ENCODE measurements at regions not wholly inside any gene's neighbourhood (a gene's known extent, or its start where the extent isn't known, plus 50 kb on each side); places are given as distances from the start of the nearest gene placed in this dataset.
A peak's percentile ranks its signal among the peaks of the same experiment; 100 is the strongest.

- Histone ChIP-seq H3K36me3 (ENCODE audit: low read depth, low read length) (no peaks in the 10 kb centered on the region), H3F3A (ENCODE audit: low read length, unreplicated experiment) (no peaks in the 10 kb centered on the region), H3K27ac (ENCODE audit: low read length) (no peak overlapping the region), H3K4me3 (ENCODE audit: low read length) (no peak overlapping the region), H3K4me2 (ENCODE audit: low read length) (no peak overlapping the region), H2AFZ (ENCODE audit: low read length) (no peak overlapping the region), H3K27me3 (ENCODE audit: low read length) (peaks cover 45% of the 10 kb centered on the region), H3K4me1 (ENCODE audit: insufficient read depth, low read length) (no peaks in the 10 kb centered on the region), H3K9me3 (ENCODE audit: low read length) (no peaks in the 10 kb centered on the region), H3K9me2 (replicated peaks; ENCODE audit: low read length) (no peaks in the 10 kb centered on the region), H3K79me2 (ENCODE audit: low read length) (no peaks in the 10 kb centered on the region), H3K9ac (ENCODE audit: low read length) (no peak overlapping the region), H4K20me1 (ENCODE audit: low read length) (no peaks in the 10 kb centered on the region)
- POLR2A ChIA-PET (ENCODE audit: unreplicated experiment) = no interaction called here
- intact Hi-C loops (cut with micrococcal nuclease) = no loop called here
- TF ChIP-seq EZH2phosphoT487 (IDR thresholded peaks at IDR 0.05; ENCODE audit: borderline replicate concordance, low read length) (no peak), EZH2 (IDR thresholded peaks at IDR 0.05; ENCODE audit: low read length, unreplicated experiment) (no peak)
- TF ChIP-seq, protein P1, sequence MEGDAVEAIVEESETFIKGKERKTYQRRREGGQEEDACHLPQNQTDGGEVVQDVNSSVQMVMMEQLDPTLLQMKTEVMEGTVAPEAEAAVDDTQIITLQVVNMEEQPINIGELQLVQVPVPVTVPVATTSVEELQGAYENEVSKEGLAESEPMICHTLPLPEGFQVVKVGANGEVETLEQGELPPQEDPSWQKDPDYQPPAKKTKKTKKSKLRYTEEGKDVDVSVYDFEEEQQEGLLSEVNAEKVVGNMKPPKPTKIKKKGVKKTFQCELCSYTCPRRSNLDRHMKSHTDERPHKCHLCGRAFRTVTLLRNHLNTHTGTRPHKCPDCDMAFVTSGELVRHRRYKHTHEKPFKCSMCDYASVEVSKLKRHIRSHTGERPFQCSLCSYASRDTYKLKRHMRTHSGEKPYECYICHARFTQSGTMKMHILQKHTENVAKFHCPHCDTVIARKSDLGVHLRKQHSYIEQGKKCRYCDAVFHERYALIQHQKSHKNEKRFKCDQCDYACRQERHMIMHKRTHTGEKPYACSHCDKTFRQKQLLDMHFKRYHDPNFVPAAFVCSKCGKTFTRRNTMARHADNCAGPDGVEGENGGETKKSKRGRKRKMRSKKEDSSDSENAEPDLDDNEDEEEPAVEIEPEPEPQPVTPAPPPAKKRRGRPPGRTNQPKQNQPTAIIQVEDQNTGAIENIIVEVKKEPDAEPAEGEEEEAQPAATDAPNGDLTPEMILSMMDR (conservative IDR thresholded peaks at IDR 0.05; ENCODE audit: low read depth, low read length) = no peak
- CTCF ChIA-PET = interaction anchor here (0.7 kb wide), 1 partner anchor 14 kb away, joined by 9 read pairs; no protein-coding TSS in a partner anchor
- DNase-seq = no peak
- no TSS peak for BruUV-seq (replicated peaks)
- ATAC-seq = no peak
Measured at GRCh38 chr20:9918348-9918747, 79.5 kb upstream of the PAK5 start.

DNA sequence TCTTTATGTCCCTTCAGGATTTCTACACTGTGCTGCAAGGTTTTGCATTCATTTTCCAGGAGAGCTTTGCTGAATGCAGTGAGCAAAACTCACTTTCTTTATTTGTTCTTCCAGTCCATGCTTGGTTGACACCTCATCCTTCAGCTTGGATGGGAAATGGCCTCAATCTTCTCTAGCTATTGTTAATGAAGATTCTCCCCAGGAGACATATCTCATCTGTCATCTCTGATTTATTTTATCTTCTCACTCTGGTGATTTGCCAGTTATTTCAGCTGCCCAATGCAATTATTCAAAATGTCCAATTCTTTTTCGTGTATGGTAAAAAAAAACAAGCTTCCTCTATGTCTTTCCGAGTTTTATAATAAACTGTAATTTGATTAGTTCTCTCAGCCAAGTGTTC, 77.9 kb upstream of the PAK5 start:
- H3K9me2 ChIP-seq (replicated peaks; ENCODE audit: low read length) = no peaks in the 10 kb centered on the region
- no peak overlapping the region for H3K9ac ChIP-seq (ENCODE audit: low read length)
- TF ChIP-seq, protein P1 (conservative IDR thresholded peaks at IDR 0.05; ENCODE audit: low read depth, low read length) = no peak
- no peak for TF ChIP-seq EZH2phosphoT487 (IDR thresholded peaks at IDR 0.05; ENCODE audit: borderline replicate concordance, low read length)
- no peak for TF ChIP-seq EZH2 (IDR thresholded peaks at IDR 0.05; ENCODE audit: low read length, unreplicated experiment)
- POLR2A ChIA-PET (ENCODE audit: unreplicated experiment) = no interaction called here
- peaks cover 50% of the 10 kb centered on the region for H3K27me3 ChIP-seq (ENCODE audit: low read length)
- H3K4me3 ChIP-seq (ENCODE audit: low read length) = no peak overlapping the region
- no peak overlapping the region for H3K4me2 ChIP-seq (ENCODE audit: low read length)
- no peaks in the 10 kb centered on the region for H3K36me3 ChIP-seq (ENCODE audit: low read depth, low read length)
- no peak overlapping the region for H2AFZ ChIP-seq (ENCODE audit: low read length)
- CTCF ChIA-PET = interaction anchor here (0.7 kb wide), 1 partner anchor 55 kb away, joined by 4 read pairs; no protein-coding TSS in a partner anchor
- H3F3A ChIP-seq (ENCODE audit: low read length, unreplicated experiment) = no peaks in the 10 kb centered on the region
- H3K4me1 ChIP-seq (ENCODE audit: insufficient read depth, low read length) = no peaks in the 10 kb centered on the region
- H4K20me1 ChIP-seq (ENCODE audit: low read length) = no peaks in the 10 kb centered on the region
- no peaks in the 10 kb centered on the region for H3K79me2 ChIP-seq (ENCODE audit: low read length)
- BruUV-seq (replicated peaks) = no TSS peak
- DNase-seq = no peak
- intact Hi-C loops (cut with micrococcal nuclease) = no loop called here
- H3K9me3 ChIP-seq (ENCODE audit: low read length) = no peaks in the 10 kb centered on the region
- no peak overlapping the region for H3K27ac ChIP-seq (ENCODE audit: low read length)
- no peak for ATAC-seq

GRCh38 chr20:9912858-9913434, 74.1 kb upstream of the PAK5 start:
- H3K4me1 ChIP-seq (ENCODE audit: insufficient read depth, low read length) = no peaks in the 10 kb centered on the region
- no peak overlapping the region for H3K4me3 ChIP-seq (ENCODE audit: low read length)
- TF ChIP-seq EZH2phosphoT487 (IDR thresholded peaks at IDR 0.05; ENCODE audit: borderline replicate concordance, low read length) = no peak
- TF ChIP-seq, protein P1 (conservative IDR thresholded peaks at IDR 0.05; ENCODE audit: low read depth, low read length) = peak; percentile 94
- no peak overlapping the region for H3K27ac ChIP-seq (ENCODE audit: low read length)
- H3K9me2 ChIP-seq (replicated peaks; ENCODE audit: low read length) = no peaks in the 10 kb centered on the region
- no peaks in the 10 kb centered on the region for H3K36me3 ChIP-seq (ENCODE audit: low read depth, low read length)
- peak; percentile 80 for DNase-seq
- H3K4me2 ChIP-seq (ENCODE audit: low read length) = no peak overlapping the region
- ChIA-PET CTCF (interaction anchor here (2.4 kb wide), 1 partner anchor 295 kb away, joined by 22 read pairs; no protein-coding TSS in a partner anchor), POLR2A (ENCODE audit: unreplicated experiment) (interaction anchor here (0.6 kb wide), 1 partner anchor 26 kb away, joined by 5 read pairs; no protein-coding TSS in a partner anchor)
- peaks cover 45% of the 10 kb centered on the region for H3K27me3 ChIP-seq (ENCODE audit: low read length)
- no peaks in the 10 kb centered on the region for H3K79me2 ChIP-seq (ENCODE audit: low read length)
- intact Hi-C loops (cut with micrococcal nuclease) = loop anchor here (1.0 kb wide), 1 partner anchor 295 kb away; no protein-coding TSS in a partner anchor
- BruUV-seq (replicated peaks) = no TSS peak
- no peaks in the 10 kb centered on the region for H3K9me3 ChIP-seq (ENCODE audit: low read length)
- H2AFZ ChIP-seq (ENCODE audit: low read length) = 0 out of 2 replicates have a peak overlapping the region, but pooled peaks have one; percentile 42
- peak; percentile 59 for ATAC-seq
- no peaks in the 10 kb centered on the region for H3F3A ChIP-seq (ENCODE audit: low read length, unreplicated experiment)
- no peak overlapping the region for H3K9ac ChIP-seq (ENCODE audit: low read length)
- H4K20me1 ChIP-seq (ENCODE audit: low read length) = no peaks in the 10 kb centered on the region
